ENCODE measurements at regions not wholly inside any gene's neighbourhood (a gene's known extent, or its start where the extent isn't known, plus 50 kb on each side); places are given as distances from the start of the nearest gene placed in this dataset.

DNA sequence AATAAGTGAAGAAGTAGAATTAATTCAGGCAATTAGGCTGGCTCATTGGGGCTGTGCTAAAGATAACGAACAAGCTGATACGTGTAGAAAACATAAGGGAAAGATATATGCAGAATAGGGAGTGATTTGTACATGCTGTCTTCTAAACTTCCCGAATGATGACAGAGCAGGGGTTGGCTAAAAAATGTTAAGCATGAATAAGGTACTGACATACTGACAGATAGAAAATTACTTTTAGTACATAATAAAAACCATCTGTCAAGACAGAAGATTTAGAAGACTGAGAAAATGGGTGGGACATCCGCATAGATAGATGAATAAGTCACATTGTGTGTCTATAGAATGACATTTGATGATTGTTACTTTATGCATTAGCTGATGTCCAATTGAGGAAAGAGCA, 158.8 kb upstream of the ZNF804B start:
- TF ChIP-seq, protein P1, sequence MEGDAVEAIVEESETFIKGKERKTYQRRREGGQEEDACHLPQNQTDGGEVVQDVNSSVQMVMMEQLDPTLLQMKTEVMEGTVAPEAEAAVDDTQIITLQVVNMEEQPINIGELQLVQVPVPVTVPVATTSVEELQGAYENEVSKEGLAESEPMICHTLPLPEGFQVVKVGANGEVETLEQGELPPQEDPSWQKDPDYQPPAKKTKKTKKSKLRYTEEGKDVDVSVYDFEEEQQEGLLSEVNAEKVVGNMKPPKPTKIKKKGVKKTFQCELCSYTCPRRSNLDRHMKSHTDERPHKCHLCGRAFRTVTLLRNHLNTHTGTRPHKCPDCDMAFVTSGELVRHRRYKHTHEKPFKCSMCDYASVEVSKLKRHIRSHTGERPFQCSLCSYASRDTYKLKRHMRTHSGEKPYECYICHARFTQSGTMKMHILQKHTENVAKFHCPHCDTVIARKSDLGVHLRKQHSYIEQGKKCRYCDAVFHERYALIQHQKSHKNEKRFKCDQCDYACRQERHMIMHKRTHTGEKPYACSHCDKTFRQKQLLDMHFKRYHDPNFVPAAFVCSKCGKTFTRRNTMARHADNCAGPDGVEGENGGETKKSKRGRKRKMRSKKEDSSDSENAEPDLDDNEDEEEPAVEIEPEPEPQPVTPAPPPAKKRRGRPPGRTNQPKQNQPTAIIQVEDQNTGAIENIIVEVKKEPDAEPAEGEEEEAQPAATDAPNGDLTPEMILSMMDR (conservative IDR thresholded peaks at IDR 0.05; ENCODE audit: low read depth in 2 of 2), result no peak
- TF ChIP-seq ZNF114 (CRISPR knock-in tag; IDR thresholded peaks at IDR 0.05) (no peak), CREB1 (CRISPR knock-in tag; IDR thresholded peaks at IDR 0.05; ENCODE audit: low read depth) (no peak), EZH2 (IDR thresholded peaks at IDR 0.05; ENCODE audit: low read depth, unreplicated experiment) (no peak), EZH2phosphoT487 (IDR thresholded peaks at IDR 0.05; ENCODE audit: unreplicated experiment) (no peak)
- TF ChIP-seq, protein P2, sequence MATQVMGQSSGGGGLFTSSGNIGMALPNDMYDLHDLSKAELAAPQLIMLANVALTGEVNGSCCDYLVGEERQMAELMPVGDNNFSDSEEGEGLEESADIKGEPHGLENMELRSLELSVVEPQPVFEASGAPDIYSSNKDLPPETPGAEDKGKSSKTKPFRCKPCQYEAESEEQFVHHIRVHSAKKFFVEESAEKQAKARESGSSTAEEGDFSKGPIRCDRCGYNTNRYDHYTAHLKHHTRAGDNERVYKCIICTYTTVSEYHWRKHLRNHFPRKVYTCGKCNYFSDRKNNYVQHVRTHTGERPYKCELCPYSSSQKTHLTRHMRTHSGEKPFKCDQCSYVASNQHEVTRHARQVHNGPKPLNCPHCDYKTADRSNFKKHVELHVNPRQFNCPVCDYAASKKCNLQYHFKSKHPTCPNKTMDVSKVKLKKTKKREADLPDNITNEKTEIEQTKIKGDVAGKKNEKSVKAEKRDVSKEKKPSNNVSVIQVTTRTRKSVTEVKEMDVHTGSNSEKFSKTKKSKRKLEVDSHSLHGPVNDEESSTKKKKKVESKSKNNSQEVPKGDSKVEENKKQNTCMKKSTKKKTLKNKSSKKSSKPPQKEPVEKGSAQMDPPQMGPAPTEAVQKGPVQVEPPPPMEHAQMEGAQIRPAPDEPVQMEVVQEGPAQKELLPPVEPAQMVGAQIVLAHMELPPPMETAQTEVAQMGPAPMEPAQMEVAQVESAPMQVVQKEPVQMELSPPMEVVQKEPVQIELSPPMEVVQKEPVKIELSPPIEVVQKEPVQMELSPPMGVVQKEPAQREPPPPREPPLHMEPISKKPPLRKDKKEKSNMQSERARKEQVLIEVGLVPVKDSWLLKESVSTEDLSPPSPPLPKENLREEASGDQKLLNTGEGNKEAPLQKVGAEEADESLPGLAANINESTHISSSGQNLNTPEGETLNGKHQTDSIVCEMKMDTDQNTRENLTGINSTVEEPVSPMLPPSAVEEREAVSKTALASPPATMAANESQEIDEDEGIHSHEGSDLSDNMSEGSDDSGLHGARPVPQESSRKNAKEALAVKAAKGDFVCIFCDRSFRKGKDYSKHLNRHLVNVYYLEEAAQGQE (IDR thresholded peaks at IDR 0.05; ENCODE audit: unreplicated experiment), result no peak
